ACHN (cell line): ENCODE measurements at regions not wholly inside any gene's neighbourhood (a gene's known extent, or its start where the extent isn't known, plus 50 kb on each side); places are given as distances from the start of the nearest gene placed in this dataset.

ENCODE experiments used
- DNase-seq: peaks from one replicate; pipeline ENCODE4 v3.0.0-alpha.2; 2015
- in situ Hi-C: cut with HindIII; loops from 2 replicates; pipeline ENCODE4 v1.10.0; 2017; ENCODE audit warnings: low sequenced_read_pairs, low pct_ligation_motif_present, low pct_unique_long_range_greater_than_20kb

- in situ Hi-C loops = no loop called here
- DNase-seq = no peak
Measured at GRCh38 chr5:56490971-56491468, 257.9 kb upstream of the ANKRD55 start.

GRCh38 chr5:56489272-56489671 lies 256.1 kb upstream of the ANKRD55 start:
- DNase-seq = no peak
- in situ Hi-C loops = no loop called here

- in situ Hi-C loops = no loop called here
- no peak for DNase-seq
Measured at GRCh38 chr5:56487528-56488115, 254.5 kb upstream of the ANKRD55 start.

- no peak for DNase-seq
- in situ Hi-C loops = no loop called here
Measured at GRCh38 chr5:56482363-56482762, 249.2 kb upstream of the ANKRD55 start.

GRCh38 chr5:56481428-56482357 lies 248.6 kb upstream of the ANKRD55 start:
- DNase-seq = peak; percentile 22
- in situ Hi-C loops = no loop called here

GRCh38 chr5:56480705-56481427 lies 247.7 kb upstream of the ANKRD55 start:
- peak; percentile 42 for DNase-seq
- in situ Hi-C loops = no loop called here

- in situ Hi-C loops = no loop called here
- DNase-seq = peak; percentile 8
Measured at GRCh38 chr5:56480078-56480704, 247.1 kb upstream of the ANKRD55 start.

GRCh38 chr5:56479696-56480077 lies 246.6 kb upstream of the ANKRD55 start:
- DNase-seq = no peak
- in situ Hi-C loops = no loop called here

GRCh38 chr5:56479126-56479525 lies 246.0 kb upstream of the ANKRD55 start:
- in situ Hi-C loops = no loop called here
- no peak for DNase-seq

- in situ Hi-C loops = no loop called here
- no peak for DNase-seq
Measured at GRCh38 chr5:56478062-56478461, 244.9 kb upstream of the ANKRD55 start.

- in situ Hi-C loops = no loop called here
- no peak for DNase-seq
Measured at GRCh38 chr5:56476487-56476856, 243.3 kb upstream of the ANKRD55 start.

GRCh38 chr5:56475689-56476486 lies 242.8 kb upstream of the ANKRD55 start:
- in situ Hi-C loops = no loop called here
- no peak for DNase-seq

GRCh38 chr5:56471707-56472106 lies 238.6 kb upstream of the ANKRD55 start:
- no peak for DNase-seq
- in situ Hi-C loops = no loop called here

- in situ Hi-C loops = no loop called here
- no peak for DNase-seq
Measured at GRCh38 chr5:56470007-56470406, 236.9 kb upstream of the ANKRD55 start.

GRCh38 chr5:56468277-56468676 lies 235.1 kb upstream of the ANKRD55 start:
- in situ Hi-C loops = no loop called here

GRCh38 chr5:56467176-56467717 lies 234.1 kb upstream of the ANKRD55 start:
- no peak for DNase-seq
- in situ Hi-C loops = no loop called here

More at GRCh38 chr5:56468277-56468676, 235.1 kb upstream of the ANKRD55 start:
- DNase-seq = no peak

- no peak for DNase-seq
- in situ Hi-C loops = no loop called here
Measured at GRCh38 chr5:56466136-56466816, 233.1 kb upstream of the ANKRD55 start.
